ENCODE measurements at regions not wholly inside any gene's neighbourhood (a gene's known extent, or its start where the extent isn't known, plus 50 kb on each side); places are given as distances from the start of the nearest gene placed in this dataset.

DNA sequence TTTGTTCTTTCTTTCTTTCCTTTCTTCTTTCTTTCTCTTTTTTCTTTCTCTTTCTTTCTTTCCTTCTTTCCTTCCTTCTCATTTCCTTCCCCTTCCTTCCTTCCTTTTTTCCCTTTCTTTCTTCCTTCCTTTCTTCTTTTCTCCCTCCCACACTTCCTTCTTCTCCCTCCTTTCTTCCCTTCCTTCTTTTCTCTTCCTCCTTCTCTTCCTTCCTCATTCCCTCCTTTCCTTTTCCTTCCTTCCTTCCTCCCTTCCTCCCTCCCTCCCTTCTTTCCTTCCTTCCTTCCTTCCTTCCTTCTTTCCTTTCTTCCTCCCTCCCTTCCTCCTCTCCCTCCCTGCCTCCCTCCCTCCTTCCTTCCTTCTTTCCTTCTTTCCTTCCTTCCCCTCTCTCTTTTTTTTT, 755.7 kb upstream of the GRM7 start:
- Histone ChIP-seq H3K9me3 (replicated peaks; ENCODE audit: insufficient read depth, low read length) (no peaks in the 10 kb centered on the region), H3K9ac (ENCODE audit: low read length) (no peak overlapping the region), H3K4me3 (ENCODE audit: low read length) (no peak overlapping the region), H3K4me1 (ENCODE audit: low read length) (no peaks in the 10 kb centered on the region), H3K27me3 (replicated peaks; ENCODE audit: insufficient read depth, low read length) (no peaks in the 10 kb centered on the region), H3K27ac (ENCODE audit: low read length) (no peak overlapping the region), H3K9me2 (replicated peaks; ENCODE audit: insufficient read depth, low read length) (no peaks in the 10 kb centered on the region), H3F3A (ENCODE audit: insufficient read depth, low read length) (no peaks in the 10 kb centered on the region), H3K79me2 (ENCODE audit: low read length) (no peaks in the 10 kb centered on the region), H3K4me2 (ENCODE audit: low read depth, low read length) (no peak overlapping the region), H3K36me3 (replicated peaks; ENCODE audit: insufficient read depth, low read length) (no peaks in the 10 kb centered on the region), H2AFZ (ENCODE audit: low read length) (no peak overlapping the region), H4K20me1 (ENCODE audit: insufficient read depth, low read length) (no peaks in the 10 kb centered on the region)
- DNase-seq: no peak
- TF ChIP-seq, protein P1, sequence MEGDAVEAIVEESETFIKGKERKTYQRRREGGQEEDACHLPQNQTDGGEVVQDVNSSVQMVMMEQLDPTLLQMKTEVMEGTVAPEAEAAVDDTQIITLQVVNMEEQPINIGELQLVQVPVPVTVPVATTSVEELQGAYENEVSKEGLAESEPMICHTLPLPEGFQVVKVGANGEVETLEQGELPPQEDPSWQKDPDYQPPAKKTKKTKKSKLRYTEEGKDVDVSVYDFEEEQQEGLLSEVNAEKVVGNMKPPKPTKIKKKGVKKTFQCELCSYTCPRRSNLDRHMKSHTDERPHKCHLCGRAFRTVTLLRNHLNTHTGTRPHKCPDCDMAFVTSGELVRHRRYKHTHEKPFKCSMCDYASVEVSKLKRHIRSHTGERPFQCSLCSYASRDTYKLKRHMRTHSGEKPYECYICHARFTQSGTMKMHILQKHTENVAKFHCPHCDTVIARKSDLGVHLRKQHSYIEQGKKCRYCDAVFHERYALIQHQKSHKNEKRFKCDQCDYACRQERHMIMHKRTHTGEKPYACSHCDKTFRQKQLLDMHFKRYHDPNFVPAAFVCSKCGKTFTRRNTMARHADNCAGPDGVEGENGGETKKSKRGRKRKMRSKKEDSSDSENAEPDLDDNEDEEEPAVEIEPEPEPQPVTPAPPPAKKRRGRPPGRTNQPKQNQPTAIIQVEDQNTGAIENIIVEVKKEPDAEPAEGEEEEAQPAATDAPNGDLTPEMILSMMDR (IDR thresholded peaks at IDR 0.05; ENCODE audit: low read length): no peak
- TF ChIP-seq EZH2phosphoT487 (IDR thresholded peaks at IDR 0.05; ENCODE audit: low read length) (no peak), EZH2 (optimal IDR thresholded peaks at IDR 0.05; ENCODE audit: low read depth, low read length) (no peak)

GRCh38 chr3:6108957-6109356, 752.0 kb upstream of the GRM7 start:
- H4K20me1 ChIP-seq (ENCODE audit: insufficient read depth, low read length): no peaks in the 10 kb centered on the region
- H3F3A ChIP-seq (ENCODE audit: insufficient read depth, low read length): no peaks in the 10 kb centered on the region
- H3K4me3 ChIP-seq (ENCODE audit: low read length): no peak overlapping the region
- no peak for DNase-seq
- no peak overlapping the region for H3K4me2 ChIP-seq (ENCODE audit: low read depth, low read length)
- H3K79me2 ChIP-seq (ENCODE audit: low read length): no peaks in the 10 kb centered on the region
- H3K9ac ChIP-seq (ENCODE audit: low read length): no peak overlapping the region
- H2AFZ ChIP-seq (ENCODE audit: low read length): no peak overlapping the region
- no peaks in the 10 kb centered on the region for H3K9me2 ChIP-seq (replicated peaks; ENCODE audit: insufficient read depth, low read length)
- no peak for TF ChIP-seq EZH2 (optimal IDR thresholded peaks at IDR 0.05; ENCODE audit: low read depth, low read length)
- TF ChIP-seq EZH2phosphoT487 (IDR thresholded peaks at IDR 0.05; ENCODE audit: low read length): no peak
- TF ChIP-seq, protein P1 (IDR thresholded peaks at IDR 0.05; ENCODE audit: low read length): no peak
- no peak overlapping the region for H3K27ac ChIP-seq (ENCODE audit: low read length)
- no peaks in the 10 kb centered on the region for H3K36me3 ChIP-seq (replicated peaks; ENCODE audit: insufficient read depth, low read length)
- no peaks in the 10 kb centered on the region for H3K27me3 ChIP-seq (replicated peaks; ENCODE audit: insufficient read depth, low read length)
- H3K4me1 ChIP-seq (ENCODE audit: low read length): no peaks in the 10 kb centered on the region
- no peaks in the 10 kb centered on the region for H3K9me3 ChIP-seq (replicated peaks; ENCODE audit: insufficient read depth, low read length)

- H3K27me3 ChIP-seq (replicated peaks; ENCODE audit: insufficient read depth, low read length): no peaks in the 10 kb centered on the region
- no peak overlapping the region for H3K9ac ChIP-seq (ENCODE audit: low read length)
- no peaks in the 10 kb centered on the region for H4K20me1 ChIP-seq (ENCODE audit: insufficient read depth, low read length)
- H3K9me2 ChIP-seq (replicated peaks; ENCODE audit: insufficient read depth, low read length): no peaks in the 10 kb centered on the region
- no peak overlapping the region for H3K4me3 ChIP-seq (ENCODE audit: low read length)
- TF ChIP-seq, protein P1 (IDR thresholded peaks at IDR 0.05; ENCODE audit: low read length): no peak
- TF ChIP-seq EZH2 (optimal IDR thresholded peaks at IDR 0.05; ENCODE audit: low read depth, low read length): no peak
- H2AFZ ChIP-seq (ENCODE audit: low read length): no peak overlapping the region
- H3K4me2 ChIP-seq (ENCODE audit: low read depth, low read length): no peak overlapping the region
- no peak overlapping the region for H3K27ac ChIP-seq (ENCODE audit: low read length)
- no peaks in the 10 kb centered on the region for H3F3A ChIP-seq (ENCODE audit: insufficient read depth, low read length)
- H3K79me2 ChIP-seq (ENCODE audit: low read length): no peaks in the 10 kb centered on the region
- H3K36me3 ChIP-seq (replicated peaks; ENCODE audit: insufficient read depth, low read length): no peaks in the 10 kb centered on the region
- no peaks in the 10 kb centered on the region for H3K9me3 ChIP-seq (replicated peaks; ENCODE audit: insufficient read depth, low read length)
- H3K4me1 ChIP-seq (ENCODE audit: low read length): no peaks in the 10 kb centered on the region
- no peak for DNase-seq
Observed at GRCh38 chr3:6110451-6110850, 750.5 kb upstream of the GRM7 start.
